ENCODE measurements at regions not wholly inside any gene's neighbourhood (a gene's known extent, or its start where the extent isn't known, plus 50 kb on each side); places are given as distances from the start of the nearest gene placed in this dataset.
"Not testable (repeated sequence)": the region's sequence is repeated elsewhere in the genome, so short reads cannot be mapped to it uniquely, and the experiment has no call there.

GRCh38 chr10:3874990-3875841 lies 90.2 kb upstream of the KLF6 start:
- no peak overlapping the region for H3K4me3 ChIP-seq (ENCODE audit: low read depth, low read length)
- TF ChIP-seq CTCF (conservative IDR thresholded peaks at IDR 0.05; ENCODE audit: low read depth, low read length): no peak
- no peak for DNase-seq (ENCODE audit: low read depth)

- not testable (repeated sequence) for DNase-seq (ENCODE audit: low read depth); H3K4me3 ChIP-seq (ENCODE audit: low read depth, low read length)
These were observed 89.6 kb upstream of the KLF6 start for GRCh38 chr10:3874610-3874989.

GRCh38 chr10:3873728-3874461 lies 88.9 kb upstream of the KLF6 start:
- no peak overlapping the region for H3K4me3 ChIP-seq (ENCODE audit: low read depth, low read length)
- peak; percentile 92 for DNase-seq (ENCODE audit: low read depth)
- TF ChIP-seq CTCF (conservative IDR thresholded peaks at IDR 0.05; ENCODE audit: low read depth, low read length): no peak

- no peak overlapping the region for H3K4me3 ChIP-seq (ENCODE audit: low read depth, low read length)
- no peak for DNase-seq (ENCODE audit: low read depth)
- TF ChIP-seq CTCF (conservative IDR thresholded peaks at IDR 0.05; ENCODE audit: low read depth, low read length): no peak
These were observed 87.8 kb upstream of the KLF6 start for GRCh38 chr10:3872712-3873329.

GRCh38 chr10:3871424-3871996 lies 86.5 kb upstream of the KLF6 start:
- no peak for TF ChIP-seq CTCF (conservative IDR thresholded peaks at IDR 0.05; ENCODE audit: low read depth, low read length)
- H3K4me3 ChIP-seq (ENCODE audit: low read depth, low read length): no peak overlapping the region
- no peak for DNase-seq (ENCODE audit: low read depth)

- TF ChIP-seq CTCF (conservative IDR thresholded peaks at IDR 0.05; ENCODE audit: low read depth, low read length): no peak
- peak; percentile 45 for DNase-seq (ENCODE audit: low read depth)
- H3K4me3 ChIP-seq (ENCODE audit: low read depth, low read length): no peak overlapping the region
These were observed 84.0 kb upstream of the KLF6 start for GRCh38 chr10:3869036-3869435.

- no peak for DNase-seq (ENCODE audit: low read depth)
- no peak overlapping the region for H3K4me3 ChIP-seq (ENCODE audit: low read depth, low read length)
- TF ChIP-seq CTCF (conservative IDR thresholded peaks at IDR 0.05; ENCODE audit: low read depth, low read length): no peak
These were observed 83.3 kb upstream of the KLF6 start for GRCh38 chr10:3868271-3868664.
